Stimulated activated CD4-positive, alpha-beta T cell treated with anti-CD3 and anti-CD28 coated beads, Interleukin-4, amount 100 ng/mL, for 1 hour (primary cell): ENCODE measurements at regions not wholly inside any gene's neighbourhood (a gene's known extent, or its start where the extent isn't known, plus 50 kb on each side); places are given as distances from the start of the nearest gene placed in this dataset.

Experiments
- DNase-seq: peaks from one replicate; pipeline ENCODE4 v3.0.0-alpha.2; 2020

DNA sequence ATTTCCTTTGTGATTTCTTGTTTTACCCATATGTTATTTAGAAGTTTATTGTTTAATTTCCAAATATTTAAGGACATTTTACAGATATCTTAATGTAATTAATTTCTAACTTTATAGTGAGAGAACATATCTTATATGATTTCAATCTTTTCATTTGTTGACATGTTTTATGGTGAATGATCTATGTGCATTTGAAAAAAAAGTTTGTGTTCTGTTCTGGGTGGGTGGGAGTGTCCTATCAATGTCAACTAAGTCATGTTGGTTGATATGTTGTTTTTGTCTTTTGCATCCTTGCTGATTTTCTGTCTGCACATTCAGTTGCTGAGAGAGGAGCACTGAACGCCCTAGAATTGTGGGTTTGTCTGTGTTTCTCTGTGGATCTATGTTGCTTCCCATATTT is 50.3 kb upstream of the CBFA2T3 start:
- DNase-seq = no peak

DNA sequence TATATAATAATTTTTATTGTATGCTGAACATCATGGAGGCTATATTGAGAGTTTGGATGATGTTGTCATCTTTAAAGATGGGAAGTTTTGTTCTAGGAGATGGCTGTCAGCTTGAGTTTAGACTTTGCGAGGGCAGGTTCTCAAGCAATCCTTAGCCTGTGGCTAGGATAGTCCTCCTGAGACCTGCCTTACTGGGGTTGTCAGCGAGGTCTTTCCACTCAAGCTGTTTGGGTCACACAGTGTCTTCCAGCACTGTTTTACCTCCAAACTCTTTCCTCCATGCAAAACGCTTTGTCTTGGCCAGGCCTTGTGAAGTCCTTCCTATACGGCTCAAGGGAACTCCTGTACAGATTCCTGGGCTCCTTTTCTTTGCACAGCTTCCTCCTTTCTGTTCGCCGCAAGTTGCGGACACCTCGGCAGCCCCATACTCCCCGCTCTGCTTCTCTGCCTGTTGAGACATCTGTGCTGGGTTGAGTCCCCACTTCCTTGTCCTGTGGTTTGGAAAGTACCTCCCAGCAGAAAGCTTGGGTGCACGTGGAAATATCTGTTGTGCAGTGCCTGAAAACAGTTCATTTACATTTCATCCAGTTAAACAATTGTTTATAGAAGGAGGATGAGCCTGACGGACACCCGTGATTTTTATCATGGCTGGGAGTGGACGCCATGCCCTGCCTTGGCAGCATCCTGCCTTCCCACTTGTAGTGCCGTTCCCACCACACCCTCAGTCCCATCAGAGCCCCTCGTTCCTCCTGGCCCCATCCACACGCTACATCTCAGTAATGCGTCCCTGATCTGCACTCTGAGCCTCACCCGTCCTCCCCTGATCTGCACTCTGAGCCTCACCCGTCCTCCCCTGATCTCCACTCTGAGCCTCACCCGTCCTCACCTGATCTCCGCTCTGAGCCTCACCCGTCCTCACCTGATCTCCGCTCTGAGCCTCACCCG is 55.0 kb upstream of the CBFA2T3 start:
- peak; percentile 44 for DNase-seq

DNA sequence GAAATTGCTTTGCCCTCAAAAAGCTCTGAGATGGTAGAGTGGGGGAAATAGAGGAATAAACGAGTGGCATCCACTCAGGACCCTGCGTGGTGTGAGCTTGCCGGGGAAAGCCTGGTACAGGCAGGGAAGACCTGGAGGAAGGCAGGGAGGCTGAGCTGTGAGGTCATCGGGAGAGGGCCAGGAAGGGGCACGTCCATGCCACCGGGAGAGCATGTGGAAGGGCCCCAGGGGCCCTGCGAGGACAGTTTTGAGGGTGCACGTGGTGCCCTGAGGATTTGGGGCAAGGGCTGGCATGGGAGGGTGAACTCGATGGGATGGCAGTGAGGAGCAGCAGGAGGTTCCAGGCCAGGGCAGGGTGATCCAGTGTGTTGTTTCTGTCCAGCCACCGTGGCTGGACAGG is 56.3 kb upstream of the CBFA2T3 start:
- DNase-seq = no peak

DNA sequence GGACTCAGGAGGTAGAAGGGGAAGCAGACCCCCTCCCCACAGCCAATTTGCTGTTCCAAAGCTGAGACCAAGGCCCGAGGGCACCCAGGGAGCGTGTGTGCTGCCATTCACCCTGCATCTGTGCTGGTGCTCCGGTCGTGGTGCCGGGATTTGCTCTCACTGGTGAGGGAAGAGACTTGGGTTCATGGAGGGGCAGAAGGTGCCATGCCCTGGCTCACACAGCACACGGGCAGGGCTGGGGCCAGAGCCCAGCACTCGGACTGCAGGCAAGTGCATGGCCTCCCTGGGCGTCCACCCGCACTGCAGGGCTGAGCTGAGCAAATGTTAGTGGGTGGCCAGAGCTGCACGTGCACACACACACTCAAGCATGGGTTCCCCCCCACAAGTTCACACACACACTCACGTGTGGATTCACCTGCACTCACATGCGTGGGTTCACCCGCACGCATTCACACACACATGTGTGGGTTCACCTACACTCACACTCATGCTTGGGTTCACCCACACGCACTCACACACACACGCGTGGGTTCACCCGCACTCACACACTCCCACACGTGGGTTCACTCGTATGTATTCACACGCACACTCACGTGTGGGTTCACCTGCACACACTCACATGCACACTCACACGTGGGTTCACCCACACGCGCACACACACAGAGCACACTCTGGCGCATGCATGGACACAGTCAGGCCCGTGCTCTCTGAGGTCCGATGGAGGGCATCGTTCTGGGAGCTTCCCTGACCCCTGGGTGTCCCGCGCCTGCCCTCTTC is 57.0 kb upstream of the CBFA2T3 start:
- DNase-seq = no peak

DNA sequence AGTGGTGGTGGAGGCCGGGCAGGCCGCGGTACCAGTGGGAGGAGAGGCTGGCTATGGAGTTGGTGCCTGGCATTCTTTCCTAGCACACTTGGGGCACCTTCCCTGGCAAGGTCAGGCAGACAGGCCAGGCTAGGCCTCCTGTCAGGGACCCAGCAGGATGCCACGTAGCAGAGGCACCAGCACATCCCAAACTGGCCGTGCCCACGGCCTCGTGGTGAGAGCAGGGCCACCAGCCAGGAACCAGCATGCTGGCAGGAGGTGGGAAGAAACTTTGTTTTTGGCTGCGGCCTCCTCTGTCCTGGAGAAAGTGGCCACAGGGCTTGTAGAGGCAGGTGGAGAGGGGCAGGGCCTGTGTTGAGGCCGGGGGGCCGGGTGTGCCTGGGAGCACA is 57.6 kb upstream of the CBFA2T3 start:
- DNase-seq = no peak

DNA sequence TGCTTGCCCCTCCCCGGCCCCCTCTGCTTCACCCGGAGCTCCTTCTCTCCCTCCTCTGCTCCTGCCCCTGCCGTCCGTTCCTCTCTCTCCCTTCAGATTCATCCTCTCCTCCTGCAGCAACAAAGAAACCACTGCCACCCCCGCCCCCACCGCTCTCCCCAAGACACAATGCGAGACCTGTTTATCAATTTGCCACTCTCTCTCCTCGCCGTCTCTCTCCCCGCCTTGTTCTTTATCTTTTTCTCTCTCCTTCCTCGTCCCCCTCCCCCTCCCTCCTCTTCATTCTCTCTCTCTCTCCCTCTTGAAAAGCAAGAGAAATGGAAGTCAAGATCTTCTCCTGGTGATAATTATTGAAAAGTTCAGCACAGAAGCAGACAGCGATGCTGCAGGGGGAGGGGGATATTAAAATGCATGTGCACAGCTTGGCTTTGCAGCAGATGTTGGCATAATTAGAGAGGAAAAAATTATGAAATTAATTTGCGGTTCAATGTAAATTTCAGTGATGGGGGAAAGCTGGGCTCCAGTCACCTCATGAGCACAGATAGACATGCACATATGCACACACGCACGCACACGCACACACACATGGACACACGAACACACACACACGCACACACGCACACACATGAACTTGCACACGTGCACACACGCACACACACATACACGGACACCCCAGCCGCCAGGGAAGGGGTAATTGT is 58.1 kb upstream of the CBFA2T3 start:
- DNase-seq = no peak

DNA sequence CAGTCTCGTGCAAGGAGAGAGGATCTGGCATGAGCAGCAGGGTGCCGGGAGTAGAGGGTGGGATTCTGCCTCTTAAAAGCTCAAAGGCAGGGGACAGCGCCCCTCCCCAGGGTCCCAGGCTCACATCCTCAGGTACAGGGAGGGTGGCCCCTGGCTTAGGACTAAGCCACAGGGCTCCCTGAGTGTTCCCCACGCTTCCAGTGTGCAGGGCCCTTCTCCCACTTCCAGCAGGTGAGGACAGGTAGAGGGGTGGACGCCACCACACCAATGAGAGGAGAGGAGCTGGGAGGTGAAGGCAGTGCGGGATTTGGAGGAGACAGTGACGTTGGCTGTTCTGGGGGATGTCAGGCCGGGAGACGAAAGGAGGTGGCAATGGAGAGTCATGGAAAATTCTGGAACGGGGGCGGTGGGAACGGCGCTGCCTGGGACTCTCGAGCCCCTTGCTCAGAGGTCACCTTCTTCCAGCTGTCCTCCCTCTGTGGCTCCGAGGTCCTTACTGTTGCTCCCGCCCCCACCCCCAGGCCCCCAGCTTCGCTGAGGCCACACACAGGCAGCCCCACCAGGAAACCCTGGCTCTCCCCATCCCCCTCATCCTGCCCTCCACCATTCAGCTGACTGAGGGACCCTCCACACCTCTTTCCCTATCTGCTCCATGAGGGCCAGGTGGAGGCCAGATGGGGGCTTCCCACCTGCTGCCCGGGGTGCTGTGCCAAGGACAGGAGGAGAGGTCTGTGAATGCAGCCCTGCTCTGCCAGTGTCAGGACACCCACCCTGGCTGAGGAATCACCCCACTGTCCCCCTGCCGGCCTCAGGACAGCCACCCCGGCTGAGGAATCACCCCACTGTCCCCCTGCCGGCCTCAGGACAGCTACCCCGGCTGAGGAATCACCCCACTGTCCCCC is 57.7 kb upstream of the ACSF3 start:
- no peak for DNase-seq

DNA sequence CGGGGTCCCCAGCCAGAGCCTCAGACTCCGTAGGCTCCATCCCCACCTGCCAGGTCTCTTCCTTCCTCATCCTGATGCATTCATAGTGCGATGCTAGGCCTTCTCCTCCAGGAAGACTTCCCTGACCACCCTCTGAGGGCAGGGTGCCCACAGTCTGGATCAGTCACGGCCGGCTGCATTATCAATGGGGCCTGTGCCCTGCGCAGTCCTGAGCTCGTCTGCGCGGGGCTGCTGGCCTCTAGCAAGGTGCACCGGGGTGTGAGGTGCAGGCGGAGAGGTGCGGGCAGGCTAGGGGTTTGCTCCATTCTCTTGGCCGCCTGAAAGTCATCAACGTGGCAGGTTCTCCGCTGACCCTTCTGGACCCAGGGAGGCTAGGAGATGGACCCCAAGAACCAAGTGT is 56.9 kb upstream of the ACSF3 start:
- DNase-seq = no peak

DNA sequence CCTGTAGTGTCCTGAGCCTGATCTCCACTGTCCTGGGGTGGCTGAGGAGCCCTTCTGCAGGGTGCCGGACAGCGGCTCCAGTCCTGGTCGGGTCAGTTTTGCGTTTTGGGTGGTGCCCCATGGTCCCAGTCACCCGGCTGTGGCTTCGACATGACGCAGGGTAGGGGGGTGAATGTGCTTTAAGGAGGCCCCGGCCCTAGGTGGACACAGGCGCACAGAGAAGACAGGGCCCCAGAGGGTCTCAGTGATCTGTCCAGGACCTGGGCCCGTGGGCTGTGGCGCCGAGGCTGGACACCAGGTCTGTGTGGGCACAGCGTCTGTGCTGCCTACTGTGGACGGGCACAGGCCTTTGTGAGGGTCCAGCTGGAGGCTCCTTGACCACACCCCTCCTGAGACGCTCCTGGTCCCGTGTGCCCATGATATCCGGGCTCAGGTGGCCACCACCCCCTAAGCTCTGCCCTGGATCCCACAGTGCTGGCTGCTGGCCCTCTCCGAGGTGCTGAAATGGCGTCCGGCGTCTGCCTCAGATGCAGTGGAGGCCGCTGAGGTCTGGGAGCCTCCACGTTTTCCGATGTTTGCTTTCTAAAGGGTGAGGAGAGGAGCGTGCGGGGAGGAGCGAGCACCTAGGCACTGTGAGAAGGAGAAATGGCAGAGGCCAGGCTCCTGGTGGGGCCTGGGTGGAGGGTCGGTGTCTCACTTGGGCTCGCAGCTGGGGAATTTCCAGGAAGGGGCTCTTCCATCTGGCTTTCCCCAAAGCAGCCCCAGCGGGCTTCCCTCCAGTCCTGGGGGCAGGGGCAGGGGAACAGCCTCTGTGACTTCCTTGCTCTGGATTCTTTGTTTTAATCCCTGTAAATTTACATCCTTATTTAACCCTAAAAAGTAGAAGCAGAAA is 56.1 kb upstream of the ACSF3 start:
- DNase-seq = peak; percentile 38

DNA sequence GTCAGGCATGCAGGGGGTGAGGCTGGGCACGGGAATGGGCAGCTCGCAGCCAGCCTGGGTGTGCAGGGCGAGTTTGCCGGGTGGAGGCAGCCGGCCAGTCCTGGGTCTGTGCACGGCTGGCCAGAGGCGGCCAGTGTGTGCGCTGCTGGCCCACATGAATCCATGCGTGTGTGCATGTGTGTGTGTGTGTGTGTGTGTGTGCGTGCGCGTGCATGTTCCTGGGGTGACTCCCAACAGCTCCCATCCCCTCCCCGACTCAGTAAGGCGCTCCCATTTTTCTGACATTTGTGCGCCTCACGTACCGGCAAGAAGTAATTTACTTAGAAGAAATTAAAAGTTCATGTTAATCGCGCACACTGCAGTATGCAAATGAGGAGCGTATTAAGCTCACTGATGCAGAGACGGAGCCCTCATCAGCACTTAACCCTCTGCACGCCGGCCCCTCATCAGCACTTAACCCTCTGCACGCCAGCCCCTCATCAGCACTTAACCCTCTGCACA is 55.4 kb upstream of the ACSF3 start:
- DNase-seq = no peak

DNA sequence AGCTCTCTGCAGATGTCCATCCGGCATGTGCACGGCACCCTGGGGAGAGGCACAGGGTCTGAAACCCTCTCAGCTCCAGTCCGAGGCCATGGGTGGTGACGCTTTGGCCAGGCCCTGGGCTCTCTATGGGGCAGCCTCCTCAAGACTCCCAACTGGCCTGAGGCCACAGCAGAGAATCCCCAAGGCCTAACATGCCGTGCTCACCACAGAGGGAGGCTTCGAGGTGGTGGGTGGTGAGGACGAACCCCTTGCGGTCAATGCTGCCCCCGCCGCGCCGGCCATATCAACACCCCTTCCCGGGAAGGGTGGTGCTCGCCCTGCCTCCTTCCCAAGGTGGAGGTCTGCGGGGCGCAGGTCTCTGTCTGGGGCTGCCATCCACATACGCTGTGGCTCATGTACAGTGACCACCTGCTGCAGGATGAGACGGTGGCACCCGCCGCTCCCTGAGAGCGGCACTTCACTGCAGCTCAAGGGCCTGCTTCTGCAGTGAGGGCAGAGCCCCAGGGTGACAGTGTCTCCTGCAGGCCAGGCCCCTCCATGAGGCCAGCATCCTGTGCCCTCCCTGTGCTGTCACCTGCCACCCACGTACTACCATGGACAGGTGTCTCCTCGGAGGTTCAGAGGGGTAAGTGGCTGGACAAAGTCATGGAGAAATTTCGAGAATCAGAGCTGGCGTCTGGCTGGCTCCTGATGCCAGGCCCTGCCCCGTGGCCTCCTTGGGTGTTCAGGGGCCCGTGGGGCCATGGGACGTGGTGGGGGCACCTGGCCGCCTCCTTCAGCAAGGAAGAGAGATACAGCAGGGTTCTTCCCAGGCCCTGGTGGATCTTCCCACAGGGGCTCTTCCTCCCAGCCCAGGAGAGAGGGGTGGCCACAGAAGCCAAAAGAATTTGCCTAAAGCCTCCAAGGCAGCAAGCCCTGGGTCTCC is 54.6 kb upstream of the ACSF3 start:
- DNase-seq = no peak

DNA sequence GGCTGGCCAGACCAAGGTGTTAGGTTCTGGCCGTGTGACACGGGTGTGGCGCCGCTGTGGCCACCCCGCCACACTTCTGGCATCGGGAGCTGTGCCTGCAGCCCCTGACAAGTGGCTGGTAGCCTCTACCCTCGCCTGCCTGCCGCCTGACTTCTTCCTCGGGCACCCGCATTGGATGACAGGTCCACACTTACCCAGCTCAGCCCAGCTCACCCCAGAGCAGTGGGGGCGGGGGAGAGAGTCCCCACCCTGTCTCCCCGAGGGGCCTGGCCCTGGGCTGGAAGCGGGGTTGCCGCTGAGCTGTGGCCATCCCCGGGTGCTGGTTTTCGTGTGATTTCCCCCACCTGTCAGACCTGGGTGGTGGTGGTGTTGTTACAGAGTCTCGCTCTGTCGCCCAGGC is 53.9 kb upstream of the ACSF3 start:
- DNase-seq = no peak

DNA sequence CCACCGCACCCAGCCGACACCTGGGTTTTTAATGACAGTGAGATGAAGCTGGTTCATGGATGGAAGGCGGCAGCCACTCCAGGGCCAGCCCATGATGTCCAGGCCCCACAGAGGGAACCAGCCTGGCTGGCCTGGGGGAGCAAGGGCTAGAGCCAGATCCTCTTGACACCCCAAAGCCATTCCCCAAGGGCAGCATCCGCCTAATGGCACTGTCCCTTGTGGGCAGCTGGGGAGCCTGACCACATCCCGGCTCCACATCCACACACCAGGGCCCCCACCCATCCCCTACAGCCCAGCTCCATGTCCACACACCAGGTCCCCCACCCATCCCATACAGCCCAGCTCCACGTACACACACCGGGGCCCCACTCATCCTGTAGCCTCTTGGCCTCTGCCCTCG is 53.3 kb upstream of the ACSF3 start:
- no peak for DNase-seq

DNA sequence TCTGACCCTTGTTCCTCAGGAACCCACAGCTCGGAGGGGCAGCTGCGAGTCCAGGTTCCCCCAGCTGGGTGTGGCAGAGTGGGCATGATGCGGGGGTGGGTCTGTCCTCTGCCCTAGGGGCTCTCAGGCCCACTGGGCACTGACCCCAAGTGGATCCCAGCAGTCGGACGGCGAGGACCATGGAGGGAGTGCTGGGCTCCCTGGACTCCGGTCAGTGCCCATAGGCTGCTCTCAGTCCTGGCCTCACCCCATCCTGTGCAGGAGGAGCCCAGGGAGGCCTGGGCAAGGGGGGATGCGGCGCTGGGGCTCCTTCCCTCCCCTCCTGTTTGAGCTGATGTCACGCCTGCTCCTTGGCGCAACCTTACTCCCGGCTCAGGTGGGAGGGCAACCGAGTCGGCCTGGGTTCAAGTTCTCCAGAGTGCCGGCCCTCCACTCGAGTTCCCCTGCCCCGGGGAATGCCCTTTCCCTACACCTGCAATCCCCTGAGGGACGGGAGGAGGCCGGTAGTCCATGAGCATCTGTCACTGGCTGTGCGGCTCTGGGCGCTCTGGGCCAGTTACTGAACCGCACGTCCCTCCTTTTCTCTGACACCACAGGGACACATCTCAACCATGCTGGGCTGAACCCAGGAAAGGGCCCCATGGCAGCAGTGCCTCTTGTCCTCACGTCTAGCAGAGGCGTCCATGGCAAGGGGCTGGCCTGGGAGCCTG is 52.6 kb upstream of the ACSF3 start:
- no peak for DNase-seq

DNA sequence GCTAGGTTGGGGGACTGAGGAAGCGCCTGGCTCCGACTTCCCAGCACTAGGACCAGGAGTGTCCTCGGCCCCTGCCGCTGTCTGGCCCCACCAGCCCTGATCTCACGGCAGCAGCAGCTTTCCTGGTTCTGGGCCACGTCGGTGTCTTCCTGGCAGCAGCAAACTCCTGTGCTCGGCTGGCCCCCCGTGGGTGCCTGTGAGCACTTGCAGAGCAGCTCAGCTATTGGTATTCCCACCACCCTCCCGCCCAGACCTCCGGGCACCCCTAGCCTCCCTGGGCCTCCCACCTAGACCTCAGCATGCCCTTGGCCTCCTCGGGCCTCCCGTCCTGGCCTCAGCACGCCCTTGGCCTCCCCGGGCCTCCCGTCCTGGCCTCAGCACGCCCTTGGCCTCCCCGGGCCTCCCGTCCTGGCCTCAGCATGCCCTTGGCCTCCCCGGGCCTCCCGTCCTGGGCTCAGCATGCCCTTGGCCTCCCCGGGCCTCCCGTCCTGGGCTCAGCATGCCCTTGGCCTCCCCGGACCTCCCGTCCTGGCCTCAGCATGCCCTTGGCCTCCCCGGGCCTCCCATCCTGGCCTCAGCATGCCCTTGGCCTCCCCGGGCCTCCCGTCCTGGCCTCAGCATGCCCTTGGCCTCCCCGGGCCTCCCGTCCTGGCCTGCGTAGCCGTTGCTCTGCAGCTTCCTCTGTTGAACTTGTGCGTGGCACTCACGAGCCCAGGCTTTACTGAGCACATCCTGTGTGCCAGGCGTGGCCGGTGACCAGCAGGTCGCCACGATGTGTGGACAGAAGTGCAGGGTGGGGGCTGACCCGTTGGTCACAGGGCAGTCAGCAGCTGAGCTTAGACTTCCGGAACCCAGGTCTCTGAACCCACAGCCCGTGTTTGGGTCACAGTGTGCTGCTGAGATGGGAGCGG is 51.8 kb upstream of the ACSF3 start:
- no peak for DNase-seq

DNA sequence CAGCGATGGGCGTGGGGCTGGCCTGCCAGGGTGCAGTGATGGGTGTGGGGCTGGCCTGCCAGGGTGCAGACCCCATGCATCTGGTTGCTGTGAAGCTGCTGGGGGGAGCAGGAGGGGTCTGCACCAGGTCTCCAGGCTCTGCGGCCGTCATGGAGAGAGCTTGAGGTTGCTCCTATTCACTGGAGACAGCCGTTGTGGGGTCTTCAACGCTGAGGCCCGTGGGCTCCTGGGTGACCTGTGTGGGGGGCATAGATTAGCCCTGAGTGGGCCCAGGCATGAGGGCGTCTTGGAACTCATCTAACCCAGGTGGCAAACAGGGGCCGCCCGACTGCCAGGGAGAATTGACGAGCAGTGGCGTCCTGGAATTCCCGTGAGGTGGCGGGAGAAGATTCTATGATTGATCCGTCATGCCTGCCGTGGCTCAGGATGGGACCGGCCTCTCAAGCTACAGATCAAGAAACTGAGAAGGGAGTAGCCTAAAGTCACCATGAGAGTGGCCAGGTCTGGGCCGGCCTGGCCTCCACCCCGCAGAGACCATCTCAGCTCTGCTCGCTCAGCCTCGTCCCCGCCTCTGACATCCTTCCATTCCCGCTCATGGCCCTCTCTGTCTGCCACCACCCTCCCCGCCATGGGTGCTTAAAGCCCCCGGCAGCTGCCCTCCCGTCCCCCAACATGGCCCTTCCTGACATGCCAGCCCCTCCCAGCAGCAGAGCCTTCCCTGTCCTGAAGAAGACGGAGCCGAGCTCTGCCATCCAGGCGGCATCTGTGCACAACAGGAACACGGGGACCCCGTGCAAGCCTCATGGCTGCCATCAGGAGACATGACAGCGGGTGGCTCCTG is 50.7 kb upstream of the ACSF3 start:
- no peak for DNase-seq
